ENCODE measurements at regions not wholly inside any gene's neighbourhood (a gene's known extent, or its start where the extent isn't known, plus 50 kb on each side); places are given as distances from the start of the nearest gene placed in this dataset.

DNA sequence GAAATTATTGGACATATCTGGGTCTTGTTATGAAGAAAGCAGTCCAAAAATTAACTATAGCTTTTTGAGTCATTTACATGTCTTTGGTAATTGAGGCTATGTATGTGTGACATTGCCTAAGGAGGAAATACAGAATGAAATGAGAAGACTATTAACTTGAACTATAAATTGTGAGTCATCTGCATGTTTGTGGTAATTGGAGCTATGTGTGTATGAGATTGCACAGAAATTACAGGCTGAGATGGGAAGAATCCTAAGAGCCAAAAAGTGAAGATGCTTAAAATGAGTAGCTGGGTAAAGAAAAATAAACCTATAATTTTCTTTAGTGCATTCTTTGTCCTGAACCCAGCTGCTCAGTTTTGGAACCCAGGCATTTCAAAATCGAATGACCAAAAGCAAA, 747.6 kb upstream of the EDIL3 start:
- no peak overlapping the region for H3K27ac ChIP-seq (ENCODE audit: low read depth, low read length)
- CTCF ChIA-PET (ENCODE audit: partially characterized antibody): no interaction called here
- no peak overlapping the region for H2BK12ac ChIP-seq (ENCODE audit: low read depth, low read length)
- no peaks in the 10 kb centered on the region for H3K79me2 ChIP-seq (ENCODE audit: control insufficient read depth in 1 of 2, insufficient read depth in 2 of 2, low read length in 2 of 2)
- DNase-seq (ENCODE audit: low read depth in 1 of 2, low spot score in 2 of 2): no peak
- no peak overlapping the region for H3K4ac ChIP-seq (replicated peaks; ENCODE audit: insufficient read length, low read depth, low read length)
- FAIRE-seq: no peak
- H3K4me2 ChIP-seq (ENCODE audit: insufficient read depth in 1 of 2, low read depth in 2 of 2, low read length in 2 of 2): no peak overlapping the region
- no peak overlapping the region for H2AFZ ChIP-seq (ENCODE audit: low read length)
- H4K8ac ChIP-seq (ENCODE audit: extremely low read depth, insufficient read depth, low read length): no peak overlapping the region
- H3K4me1 ChIP-seq (replicated peaks in 1 of 4; ENCODE audit: control insufficient read depth in 3 of 4, insufficient read depth in 4 of 4, low read length in 3 of 4): no peaks in the 10 kb centered on the region
- H3K56ac ChIP-seq (replicated peaks; ENCODE audit: insufficient read length, low read depth, low read length): no peak overlapping the region
- POLR2A ChIA-PET (ENCODE audit: partially characterized antibody): no interaction called here
- H3K27me3 ChIP-seq (replicated peaks in 1 of 4; ENCODE audit: control insufficient read depth in 3 of 4, extremely low read depth in 1 of 4, insufficient read depth in 3 of 4, low read length in 3 of 4): no peaks in the 10 kb centered on the region
- no peak overlapping the region for H3K14ac ChIP-seq (ENCODE audit: insufficient read length)
- H3K9ac ChIP-seq (replicated peaks in 1 of 4; ENCODE audit: extremely low read depth in 1 of 4, low read depth in 3 of 4, low read length in 3 of 4): no peak overlapping the region
- H3K36me3 ChIP-seq (ENCODE audit: control insufficient read depth in 2 of 4, insufficient read depth in 4 of 4, low read length in 3 of 4): no peaks in the 10 kb centered on the region
- no peak overlapping the region for H4K91ac ChIP-seq (replicated peaks; ENCODE audit: insufficient read length, low read length)
- H3K79me1 ChIP-seq (ENCODE audit: low read depth, low read length): no peaks in the 10 kb centered on the region
- no peak overlapping the region for H3K23ac ChIP-seq (ENCODE audit: insufficient read length)
- no peak overlapping the region for H2AK5ac ChIP-seq (ENCODE audit: low read depth, low read length)
- no peak overlapping the region for H2BK120ac ChIP-seq (replicated peaks; ENCODE audit: low read depth, low read length)
- no peak overlapping the region for H3K18ac ChIP-seq (ENCODE audit: extremely low read depth, low read length)
- no peaks in the 10 kb centered on the region for H3K23me2 ChIP-seq (ENCODE audit: low read depth, low read length)
- H4K20me1 ChIP-seq (replicated peaks in 1 of 2; ENCODE audit: control insufficient read depth in 1 of 2, insufficient read depth in 2 of 2, low read length in 2 of 2): no peaks in the 10 kb centered on the region
- H2BK20ac ChIP-seq (ENCODE audit: low read length): no peak overlapping the region
- H3K9me3 ChIP-seq (ENCODE audit: insufficient read depth in 2 of 2, low read depth in 1 of 2, low read length in 1 of 2): no peaks in the 10 kb centered on the region
- H2BK15ac ChIP-seq (ENCODE audit: low read length): no peak overlapping the region
- WGBS, 2 experiments (ENCODE audit: extremely low coverage in 1 of 2, insufficient coverage in 1 of 2, insufficient read length in 1 of 2, insufficient replicate concordance in 2 of 2, low coverage in 1 of 2, low lambda C conversion rate in 2 of 2, missing lambda C conversion rate in 1 of 2): 100% methylated on average over 1 of the region's 1 CpG; no CpG with 5 or more reads in 1 of the 2 experiments
- H4K5ac ChIP-seq (ENCODE audit: insufficient read length, low read depth, low read length): no peak overlapping the region
- no peak overlapping the region for H3K4me3 ChIP-seq (ENCODE audit: extremely low read depth in 1 of 4, insufficient read depth in 2 of 4, low read depth in 3 of 4, low read length in 4 of 4)
- no peak overlapping the region for H2BK5ac ChIP-seq (ENCODE audit: low read depth, low read length)
- TF ChIP-seq JUND (IDR thresholded peaks at IDR 0.05; ENCODE audit: low read length): no peak
- no peak for TF ChIP-seq POU5F1 (IDR thresholded peaks at IDR 0.05; ENCODE audit: low read depth, low read length)
- TF ChIP-seq TAF7 (optimal IDR thresholded peaks at IDR 0.05; ENCODE audit: borderline replicate concordance, low read depth, low read length): no peak
- no peak for TF ChIP-seq SIN3A (conservative IDR thresholded peaks at IDR 0.05 in 1 of 2, IDR thresholded peaks at IDR 0.05 in 1 of 2; ENCODE audit: low read depth in 1 of 2, low read length in 2 of 2)
- no peak for TF ChIP-seq FOSL1 (IDR thresholded peaks at IDR 0.05; ENCODE audit: insufficient read depth, low read depth, low read length)
- no peak for TF ChIP-seq JUN (IDR thresholded peaks at IDR 0.05; ENCODE audit: low read depth, low read length)
- no peak for TF ChIP-seq ASH2L (IDR thresholded peaks at IDR 0.05; ENCODE audit: low read length)
- TF ChIP-seq, protein P1, sequence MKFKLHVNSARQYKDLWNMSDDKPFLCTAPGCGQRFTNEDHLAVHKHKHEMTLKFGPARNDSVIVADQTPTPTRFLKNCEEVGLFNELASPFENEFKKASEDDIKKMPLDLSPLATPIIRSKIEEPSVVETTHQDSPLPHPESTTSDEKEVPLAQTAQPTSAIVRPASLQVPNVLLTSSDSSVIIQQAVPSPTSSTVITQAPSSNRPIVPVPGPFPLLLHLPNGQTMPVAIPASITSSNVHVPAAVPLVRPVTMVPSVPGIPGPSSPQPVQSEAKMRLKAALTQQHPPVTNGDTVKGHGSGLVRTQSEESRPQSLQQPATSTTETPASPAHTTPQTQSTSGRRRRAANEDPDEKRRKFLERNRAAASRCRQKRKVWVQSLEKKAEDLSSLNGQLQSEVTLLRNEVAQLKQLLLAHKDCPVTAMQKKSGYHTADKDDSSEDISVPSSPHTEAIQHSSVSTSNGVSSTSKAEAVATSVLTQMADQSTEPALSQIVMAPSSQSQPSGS (IDR thresholded peaks at IDR 0.05; ENCODE audit: low read length): no peak
- no peak for TF ChIP-seq HDAC2 (IDR thresholded peaks at IDR 0.05; ENCODE audit: borderline replicate concordance in 1 of 2, low read depth in 2 of 2, low read length in 2 of 2)
- TF ChIP-seq TCF12 (IDR thresholded peaks at IDR 0.05; ENCODE audit: low read depth, low read length): no peak
- TF ChIP-seq YY1 (IDR thresholded peaks at IDR 0.05; ENCODE audit: low read depth, low read length): no peak
- no peak for TF ChIP-seq SP4 (IDR thresholded peaks at IDR 0.05; ENCODE audit: low read length)
- no peak for TF ChIP-seq KDM5A (IDR thresholded peaks at IDR 0.05; ENCODE audit: low read length)
- TF ChIP-seq KDM4A (IDR thresholded peaks at IDR 0.05; ENCODE audit: low read depth, low read length, severe bottlenecking): no peak

Measured in H1 (cell line).